Ishikawa (cell line): ENCODE measurements at regions not wholly inside any gene's neighbourhood (a gene's known extent, or its start where the extent isn't known, plus 50 kb on each side); places are given as distances from the start of the nearest gene placed in this dataset.

Source experiments
- CEBPB ChIP-seq: IDR thresholded peaks from 2 replicates; pipeline ENCODE4 v1.6.1; 2012
- CREB1 ChIP-seq: IDR thresholded peaks from 2 replicates; pipeline ENCODE4 v1.6.1; 2012; ENCODE audit warnings: low read depth
- EGR1 ChIP-seq: IDR thresholded peaks from 2 replicates; pipeline ENCODE4 v1.6.1; 2012
- EP300 ChIP-seq: IDR thresholded peaks from 2 replicates; pipeline ENCODE4 v1.6.1; 2012; ENCODE audit warnings: borderline replicate concordance
- FOXM1 ChIP-seq: IDR thresholded peaks from 2 replicates; pipeline ENCODE4 v1.6.1; 2012; ENCODE audit warnings: low read depth, borderline replicate concordance
- MAX ChIP-seq: IDR thresholded peaks from 2 replicates; pipeline ENCODE4 v1.6.1; 2012
- NFIC ChIP-seq: IDR thresholded peaks from 2 replicates; pipeline ENCODE4 v1.6.1; 2012
- RAD21 ChIP-seq: IDR thresholded peaks from 2 replicates; pipeline ENCODE4 v1.6.1; 2012; ENCODE audit warnings: low read depth
- REST ChIP-seq: IDR thresholded peaks from 2 replicates; pipeline ENCODE4 v1.6.1; 2012; ENCODE audit warnings: low read depth, mild to moderate bottlenecking
- TAF1 ChIP-seq: IDR thresholded peaks from 2 replicates; pipeline ENCODE4 v1.6.1; 2012; ENCODE audit warnings: low read depth, mild to moderate bottlenecking
- TCF12 ChIP-seq: IDR thresholded peaks from 2 replicates; pipeline ENCODE4 v1.6.1; 2012; ENCODE audit warnings: low read depth
- TEAD4 ChIP-seq: IDR thresholded peaks from 2 replicates; pipeline ENCODE4 v1.6.1; 2012
- USF1 ChIP-seq: IDR thresholded peaks from 2 replicates; pipeline ENCODE4 v1.6.1; 2012
- YY1 ChIP-seq: IDR thresholded peaks from 2 replicates; pipeline ENCODE4 v1.6.1; 2012; ENCODE audit warnings: low read depth
- ZBTB7A ChIP-seq: IDR thresholded peaks from 2 replicates; pipeline ENCODE4 v1.6.1; 2012; ENCODE audit warnings: low read depth

- TF ChIP-seq ZBTB7A (no peak), CEBPB (no peak), TEAD4 (no peak), EGR1 (no peak), MAX (no peak), CREB1 (no peak), RAD21 (no peak), TAF1 (no peak), EP300 (no peak), NFIC (no peak), USF1 (no peak), REST (no peak), YY1 (no peak), TCF12 (no peak)
Observed at GRCh38 chr2:163515836-163516235, 220.0 kb downstream of the FIGN start.

GRCh38 chr2:163505281-163505680, 230.5 kb downstream of the FIGN start:
- TF ChIP-seq MAX (no peak), YY1 (no peak), NFIC (no peak), TEAD4 (no peak), RAD21 (no peak), EGR1 (no peak), TAF1 (no peak), REST (no peak), CEBPB (no peak), EP300 (no peak)

- no peak for TF ChIP-seq NFIC
- no peak for TF ChIP-seq RAD21
- TF ChIP-seq FOXM1 = no peak
- no peak for TF ChIP-seq MAX
- TF ChIP-seq REST = no peak
- no peak for TF ChIP-seq USF1
- no peak for TF ChIP-seq TCF12
- no peak for TF ChIP-seq YY1
- TF ChIP-seq TAF1 = no peak
- no peak for TF ChIP-seq ZBTB7A
- TF ChIP-seq EGR1 = no peak
Observed at GRCh38 chr2:163493359-163494298, 242.2 kb downstream of the FIGN start.

GRCh38 chr2:163491850-163492249, 244.0 kb downstream of the FIGN start:
- TF ChIP-seq RAD21 = no peak
- TF ChIP-seq REST = no peak
- no peak for TF ChIP-seq USF1
- TF ChIP-seq ZBTB7A = no peak
- no peak for TF ChIP-seq MAX
- TF ChIP-seq TAF1 = no peak
- no peak for TF ChIP-seq NFIC
- TF ChIP-seq EP300 = no peak
- TF ChIP-seq TCF12 = no peak
- no peak for TF ChIP-seq YY1
- TF ChIP-seq EGR1 = no peak
- TF ChIP-seq CREB1 = no peak
- no peak for TF ChIP-seq CEBPB
- TF ChIP-seq TEAD4 = no peak
- TF ChIP-seq FOXM1 = no peak
